Kasumi-1 (cell line): ENCODE measurements at regions not wholly inside any gene's neighbourhood (a gene's known extent, or its start where the extent isn't known, plus 50 kb on each side); places are given as distances from the start of the nearest gene placed in this dataset.

Experiments
- DNase-seq, 2 experiments: peaks; one replicate each; lab custom pipeline; 2025; lab: John Stamatoyannopoulos, UW

DNA sequence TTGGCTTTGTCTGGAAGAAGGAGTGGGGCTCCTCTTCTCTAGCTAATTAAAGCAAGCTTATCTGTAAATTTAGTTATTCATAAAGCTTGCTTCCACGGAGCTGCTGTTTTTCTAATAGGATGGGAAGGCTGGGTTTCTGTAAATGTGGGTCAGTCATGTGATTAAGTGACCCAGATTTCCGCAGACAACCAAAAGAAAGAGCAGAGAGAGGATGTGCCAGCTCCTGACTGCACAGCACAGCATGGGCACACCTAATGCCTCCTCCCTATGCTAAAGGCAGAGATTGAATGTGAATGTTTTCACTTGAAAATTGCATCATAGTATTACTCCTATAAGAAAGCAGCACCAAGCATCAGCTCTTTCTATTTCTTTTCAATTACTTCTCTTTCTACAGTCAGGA, 160.2 kb downstream of the FAT3 start:
- DNase-seq: no peak

DNA sequence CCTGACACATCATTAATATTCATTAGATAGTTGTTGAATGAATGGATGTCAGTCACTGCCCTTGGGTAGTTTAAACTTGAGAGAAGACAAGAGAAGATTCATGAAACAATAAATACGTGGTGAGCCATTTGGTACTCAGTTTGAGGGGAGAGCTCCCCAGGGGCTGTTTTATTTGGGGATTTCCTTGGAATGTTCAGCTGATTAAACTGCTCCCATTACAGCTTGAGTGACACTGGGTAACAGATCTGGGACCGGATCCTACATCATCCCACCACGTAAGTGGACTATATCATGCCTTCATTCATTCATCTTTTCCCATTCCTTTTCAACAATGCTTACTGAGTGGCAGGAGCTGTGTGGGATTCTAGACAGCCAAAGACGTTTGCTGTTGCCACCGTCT, 162.0 kb downstream of the FAT3 start:
- no peak for DNase-seq

- no peak for DNase-seq
Observed at GRCh38 chr11:92387859-92388258, 163.2 kb downstream of the FAT3 start.

- peak; percentile 7 to 19 for DNase-seq
Observed at GRCh38 chr11:92388380-92388779, 163.8 kb downstream of the FAT3 start.

- DNase-seq: no peak
Observed at GRCh38 chr11:92390783-92391182, 166.2 kb downstream of the FAT3 start.

GRCh38 chr11:92391364-92391763, 166.7 kb downstream of the FAT3 start:
- no peak for DNase-seq

DNA sequence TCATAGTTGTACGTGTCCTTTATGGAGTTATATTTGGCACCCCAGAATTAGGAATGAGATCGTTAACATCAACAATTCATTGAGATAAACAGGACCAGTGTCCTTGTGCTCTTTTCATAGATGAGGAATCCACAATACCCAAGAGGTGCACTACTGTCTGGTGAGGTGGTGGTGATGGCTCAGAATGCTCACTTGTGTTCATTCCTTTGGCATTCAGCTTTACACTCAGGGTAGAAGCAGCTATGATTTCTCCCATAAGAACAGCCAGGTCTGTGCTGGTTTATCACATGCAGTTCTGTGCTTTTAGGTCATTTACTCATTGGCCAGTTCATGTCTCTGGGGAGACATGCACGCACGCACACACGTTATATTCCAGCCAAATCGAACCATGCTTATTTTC, 167.2 kb downstream of the FAT3 start:
- DNase-seq: no peak

DNA sequence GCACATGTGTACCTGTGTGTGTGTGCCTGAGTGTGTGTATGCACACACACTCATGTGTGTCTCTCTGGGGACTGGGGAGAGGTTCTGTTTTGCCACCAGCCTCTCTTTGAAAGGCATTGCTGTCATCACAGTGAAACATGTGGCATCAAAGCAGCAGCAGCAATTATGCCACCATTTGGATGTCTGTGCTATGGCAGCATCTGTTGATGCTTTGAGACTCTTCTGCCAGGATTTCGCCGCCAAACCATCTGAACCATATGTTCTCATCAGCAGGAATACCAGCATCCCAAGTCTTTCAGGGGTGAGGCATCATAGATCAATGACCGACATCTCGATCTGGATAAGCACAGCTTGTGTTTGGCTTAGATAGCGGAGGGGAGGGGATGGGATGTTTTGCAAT, 168.6 kb downstream of the FAT3 start:
- no peak for DNase-seq

- no peak for DNase-seq
Observed at GRCh38 chr11:92396133-92396532, 171.5 kb downstream of the FAT3 start.

DNA sequence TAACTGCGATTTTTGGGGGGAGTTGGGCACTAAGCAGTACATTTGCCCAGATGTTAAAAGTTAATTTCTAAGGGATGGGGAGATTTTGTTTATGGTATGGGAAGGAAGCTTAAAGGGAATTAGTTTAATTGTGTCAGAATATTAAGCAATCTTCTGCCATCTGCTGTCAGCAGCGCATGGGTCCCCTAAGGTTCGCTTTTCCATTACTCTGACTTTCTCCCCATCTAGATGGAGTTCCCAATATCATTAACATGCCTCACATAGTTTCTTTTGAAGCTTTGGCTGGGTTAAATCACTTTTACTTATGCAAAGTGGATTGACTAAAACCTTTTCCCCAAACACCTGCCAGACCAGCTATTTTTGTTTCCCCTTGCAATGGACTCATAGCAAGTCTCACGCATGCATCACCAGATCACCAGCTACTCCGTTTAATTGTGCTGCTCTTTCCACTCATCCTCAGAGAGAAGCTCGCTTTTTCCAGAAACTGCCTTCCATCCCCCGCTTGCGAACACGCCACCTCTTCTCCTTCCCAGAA, 172.7 kb downstream of the FAT3 start:
- no peak for DNase-seq

GRCh38 chr11:92399705-92400104, 175.1 kb downstream of the FAT3 start:
- no peak for DNase-seq

- no peak for DNase-seq
Observed at GRCh38 chr11:92401520-92401919, 176.9 kb downstream of the FAT3 start.

GRCh38 chr11:92406472-92406871, 181.9 kb downstream of the FAT3 start:
- no peak for DNase-seq

- no peak for DNase-seq
Observed at GRCh38 chr11:92409355-92409754, 184.7 kb downstream of the FAT3 start.

DNA sequence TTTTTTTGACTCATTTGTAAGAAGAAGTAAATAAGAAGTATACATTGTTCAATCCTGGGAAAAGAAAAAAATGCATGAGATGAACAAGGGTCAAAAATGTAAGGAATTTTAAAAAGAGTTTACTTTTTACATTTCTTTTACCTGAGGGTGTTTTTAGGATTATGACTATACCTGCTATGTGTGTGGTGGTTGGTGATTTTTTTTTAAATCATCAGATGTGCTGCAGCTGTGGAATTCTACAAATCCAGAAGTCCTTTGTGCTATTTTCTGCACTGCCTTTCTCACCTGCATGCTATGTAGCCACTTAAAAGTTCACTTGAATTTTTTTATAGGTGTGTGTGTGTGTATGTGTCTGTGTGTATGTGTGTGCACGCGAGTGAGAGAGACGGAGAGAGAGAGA, 185.3 kb downstream of the FAT3 start:
- no peak for DNase-seq

DNA sequence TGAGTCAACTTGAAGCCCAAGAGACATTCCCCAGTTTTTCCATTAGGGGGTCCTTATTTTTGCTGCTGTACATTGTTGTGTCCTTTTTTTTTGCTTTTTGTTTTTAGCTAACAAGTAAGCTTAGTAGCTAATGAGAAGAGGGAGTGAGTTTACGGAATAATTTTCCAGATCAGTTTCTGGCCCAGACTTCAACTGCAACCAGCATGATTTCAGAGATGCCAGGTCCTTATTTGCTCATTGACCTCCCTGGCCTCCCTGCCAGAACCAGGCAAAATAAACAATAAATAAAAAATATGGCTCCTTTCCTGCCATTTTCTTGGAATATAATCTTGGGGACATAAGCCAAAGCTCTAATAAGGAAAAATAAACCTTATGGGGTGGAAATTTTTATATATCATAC, 185.9 kb downstream of the FAT3 start:
- DNase-seq: no peak

- DNase-seq: no peak
Observed at GRCh38 chr11:92411431-92411830, 186.8 kb downstream of the FAT3 start.

DNA sequence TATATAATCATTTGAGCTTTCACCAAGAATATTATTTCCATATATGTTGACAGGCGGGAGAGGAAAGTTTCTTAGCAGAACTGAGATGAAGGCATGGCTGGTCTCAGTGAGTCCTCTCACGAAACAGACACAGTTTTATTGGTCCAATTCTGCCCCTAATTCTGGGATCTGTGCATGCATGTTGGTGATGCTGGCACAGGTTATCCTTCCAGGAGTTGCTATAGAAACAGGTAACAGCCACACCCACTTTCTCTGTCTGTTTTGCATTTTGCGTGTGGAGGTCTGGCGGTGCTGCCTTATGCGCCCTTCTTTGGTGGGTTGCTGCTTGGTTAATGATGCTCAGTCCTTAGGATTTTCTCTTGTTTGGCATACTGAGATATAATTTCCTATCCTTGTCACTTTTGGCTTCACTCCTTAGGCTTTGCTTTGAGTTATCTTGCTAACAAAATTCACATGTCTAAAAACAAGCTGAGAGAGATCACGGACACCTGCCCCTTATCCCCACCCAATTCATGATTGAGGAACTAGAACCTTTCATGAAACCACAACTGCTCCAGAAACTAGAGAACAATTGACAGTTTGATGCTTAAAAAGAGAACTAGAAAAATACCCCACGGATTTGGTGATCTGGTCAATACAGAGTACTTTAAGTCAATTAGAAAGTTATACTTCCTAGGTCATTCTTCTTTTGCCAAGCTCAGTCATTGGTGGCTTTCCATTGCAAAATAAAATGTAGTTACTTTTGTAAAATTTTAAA, 189.3 kb downstream of the FAT3 start:
- no peak for DNase-seq

- no peak for DNase-seq
Observed at GRCh38 chr11:92416971-92417725, 192.5 kb downstream of the FAT3 start.

DNA sequence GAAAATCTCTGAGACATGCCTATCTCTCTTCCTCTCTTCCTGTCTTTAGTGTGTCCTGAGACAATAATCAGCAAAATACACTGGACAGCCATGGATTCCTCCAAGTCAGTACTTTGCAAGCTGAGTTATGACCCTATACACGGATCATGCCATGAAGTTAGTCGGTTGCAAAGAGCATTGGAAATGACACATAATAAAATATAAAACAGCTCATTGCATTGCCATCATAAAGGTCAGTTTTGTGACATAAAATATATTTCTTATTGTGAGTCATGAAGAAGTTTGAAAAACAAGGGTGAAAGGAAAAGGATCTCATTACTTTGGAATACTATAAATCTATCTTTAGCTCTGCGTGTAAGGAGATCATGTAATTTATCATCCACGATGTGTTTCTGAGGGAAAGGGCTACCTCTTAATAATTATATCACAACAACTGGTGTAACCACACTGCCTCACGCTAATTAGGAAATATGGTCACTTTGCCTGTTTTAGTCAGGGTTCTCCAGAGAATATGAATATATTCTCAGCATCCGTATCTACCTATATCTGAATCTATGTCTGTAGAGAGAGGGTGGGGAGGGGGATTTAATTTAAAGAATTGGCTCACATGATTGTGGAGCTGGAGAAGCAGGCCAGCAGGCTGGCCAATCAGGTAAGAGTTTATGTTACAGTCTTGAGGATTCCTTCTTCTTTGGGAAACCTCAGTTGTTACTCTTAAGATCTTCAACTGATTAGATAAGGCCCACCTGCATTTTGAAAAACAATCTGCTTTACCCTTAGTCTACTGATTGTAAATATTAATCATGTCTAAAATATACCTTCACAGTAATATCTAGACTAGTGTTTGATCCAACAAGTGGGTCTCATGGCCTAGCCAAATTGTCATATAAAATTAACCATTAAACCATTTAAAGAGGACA, 198.8 kb downstream of the FAT3 start:
- DNase-seq: no peak

GRCh38 chr11:92424281-92424680, 199.7 kb downstream of the FAT3 start:
- DNase-seq: no peak

DNA sequence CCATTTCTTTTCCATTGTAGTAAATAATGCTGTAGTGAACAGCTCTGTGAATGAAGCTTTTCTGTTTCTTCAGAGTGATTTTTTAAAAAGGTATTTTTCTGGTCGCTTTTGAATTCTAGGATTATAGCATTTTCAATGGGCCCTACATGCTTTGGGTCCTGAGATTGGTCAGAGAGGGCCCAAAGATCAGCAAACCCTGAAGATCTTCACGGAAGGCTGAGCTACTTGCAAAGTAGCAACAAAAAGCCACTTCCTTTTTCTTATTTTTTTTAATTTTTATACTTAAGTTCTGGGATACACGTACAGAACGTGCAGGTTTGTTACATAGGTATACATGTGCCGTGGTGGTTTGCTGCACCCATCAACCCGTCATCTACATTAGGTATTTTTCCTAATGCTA, 200.5 kb downstream of the FAT3 start:
- no peak for DNase-seq
